Kidney epithelial cell (primary cell): ENCODE measurements at regions not wholly inside any gene's neighbourhood (a gene's known extent, or its start where the extent isn't known, plus 50 kb on each side); places are given as distances from the start of the nearest gene placed in this dataset.

ENCODE experiments used
- DNase-seq: peaks from one replicate; pipeline ENCODE4 v3.0.0-alpha.2; 2010; ENCODE audit warnings: low read depth
- H3K27me3 ChIP-seq: 2 replicates; pipeline ENCODE4 v1.6.0; 2011; ENCODE audit warnings: low read length; ENCODE audit not compliant: control insufficient read depth, insufficient read depth
- H3K36me3 ChIP-seq: 2 replicates; pipeline ENCODE4 v1.5.1; 2011; ENCODE audit warnings: low read length; ENCODE audit not compliant: control insufficient read depth, insufficient read depth
- H3K4me3 ChIP-seq: 2 replicates; pipeline ENCODE4 v1.5.1; 2011; ENCODE audit warnings: low read depth, mild to moderate bottlenecking, control low read depth, low read length
- CTCF ChIP-seq: IDR thresholded peaks from 2 replicates; pipeline ENCODE4 v1.5.1; 2011; ENCODE audit warnings: mild to moderate bottlenecking, moderate library complexity, low read length, control low read depth, inconsistent platforms; ENCODE audit not compliant: insufficient read depth, poor library complexity, severe bottlenecking

GRCh38 chr10:21230219-21230618 is 295.3 kb downstream of the SKIDA1 start:
- no peaks in the 10 kb centered on the region for H3K36me3 ChIP-seq
- TF ChIP-seq CTCF: no peak
- no peaks in the 10 kb centered on the region for H3K27me3 ChIP-seq
- DNase-seq: no peak
- H3K4me3 ChIP-seq: no peak overlapping the region

GRCh38 chr10:21217748-21218367 is 307.6 kb downstream of the SKIDA1 start:
- TF ChIP-seq CTCF: no peak
- no peak for DNase-seq
- Histone ChIP-seq H3K36me3 (no peaks in the 10 kb centered on the region), H3K27me3 (no peaks in the 10 kb centered on the region), H3K4me3 (no peak overlapping the region)

GRCh38 chr10:21217107-21217506 is 308.4 kb downstream of the SKIDA1 start:
- TF ChIP-seq CTCF: no peak
- no peak for DNase-seq

GRCh38 chr10:21214329-21214728 is 311.2 kb downstream of the SKIDA1 start:
- TF ChIP-seq CTCF: no peak
- Histone ChIP-seq H3K27me3 (no peaks in the 10 kb centered on the region), H3K36me3 (no peaks in the 10 kb centered on the region), H3K4me3 (no peak overlapping the region)
- DNase-seq: no peak

More at GRCh38 chr10:21217107-21217506, 308.4 kb downstream of the SKIDA1 start:
- Histone ChIP-seq H3K4me3 (no peak overlapping the region), H3K27me3 (no peaks in the 10 kb centered on the region), H3K36me3 (no peaks in the 10 kb centered on the region)

- Histone ChIP-seq H3K27me3 (no peaks in the 10 kb centered on the region), H3K36me3 (no peaks in the 10 kb centered on the region), H3K4me3 (no peak overlapping the region)
- TF ChIP-seq CTCF: no peak
- DNase-seq: no peak
Measured at GRCh38 chr10:21213381-21213780, 312.1 kb downstream of the SKIDA1 start.

- H3K4me3 ChIP-seq: no peak overlapping the region
- no peak for TF ChIP-seq CTCF
- DNase-seq: no peak
- H3K36me3 ChIP-seq: no peaks in the 10 kb centered on the region
- H3K27me3 ChIP-seq: no peaks in the 10 kb centered on the region
Measured at GRCh38 chr10:21212912-21213311, 312.6 kb downstream of the SKIDA1 start.
